GM19239 (cell line): ENCODE measurements at regions not wholly inside any gene's neighbourhood (a gene's known extent, or its start where the extent isn't known, plus 50 kb on each side); places are given as distances from the start of the nearest gene placed in this dataset.

Experiments
- DNase-seq: peaks from one replicate; pipeline ENCODE4 v3.0.0; 2011; ENCODE audit warnings: low spot score; ENCODE audit not compliant: insufficient read length
- FAIRE-seq: peaks from 2 replicates; lab custom pipeline; 2011; peaks lifted over from hg19 to GRCh38; lab: Jason Lieb, UNC

- FAIRE-seq, result no peak
Observed at GRCh38 chr5:123807177-123807945, 295.4 kb downstream of the CSNK1G3 start.

GRCh38 chr5:123806644-123807043, 294.7 kb downstream of the CSNK1G3 start:
- DNase-seq (no peak), FAIRE-seq (no peak)

More at GRCh38 chr5:123807177-123807945, 295.4 kb downstream of the CSNK1G3 start:
- no peak for DNase-seq

GRCh38 chr5:123805300-123805699, 293.3 kb downstream of the CSNK1G3 start:
- FAIRE-seq, result no peak

GRCh38 chr5:123803359-123803758, 291.4 kb downstream of the CSNK1G3 start:
- DNase-seq (no peak), FAIRE-seq (no peak)

More at GRCh38 chr5:123805300-123805699, 293.3 kb downstream of the CSNK1G3 start:
- no peak for DNase-seq

- no peak for FAIRE-seq
Observed at GRCh38 chr5:123802298-123802951, 290.4 kb downstream of the CSNK1G3 start.

GRCh38 chr5:123800640-123801039, 288.7 kb downstream of the CSNK1G3 start:
- DNase-seq, result no peak
- no peak for FAIRE-seq

More at GRCh38 chr5:123802298-123802951, 290.4 kb downstream of the CSNK1G3 start:
- DNase-seq, result no peak

GRCh38 chr5:123795688-123796087, 283.7 kb downstream of the CSNK1G3 start:
- DNase-seq (no peak), FAIRE-seq (no peak)

GRCh38 chr5:123790226-123790625, 278.2 kb downstream of the CSNK1G3 start:
- DNase-seq (no peak), FAIRE-seq (no peak)

- FAIRE-seq (no peak), DNase-seq (no peak)
Observed at GRCh38 chr5:123787635-123788034, 275.7 kb downstream of the CSNK1G3 start.

GRCh38 chr5:123787136-123787535, 275.2 kb downstream of the CSNK1G3 start:
- FAIRE-seq (no peak), DNase-seq (no peak)

- FAIRE-seq, result no peak
- DNase-seq, result no peak
Observed at GRCh38 chr5:123786411-123786810, 274.4 kb downstream of the CSNK1G3 start.

- DNase-seq (no peak), FAIRE-seq (no peak)
Observed at GRCh38 chr5:123785162-123786071, 273.4 kb downstream of the CSNK1G3 start.

GRCh38 chr5:123783421-123783820, 271.4 kb downstream of the CSNK1G3 start:
- FAIRE-seq (no peak), DNase-seq (no peak)

GRCh38 chr5:123778641-123779040, 266.7 kb downstream of the CSNK1G3 start:
- FAIRE-seq (no peak), DNase-seq (no peak)

- FAIRE-seq, result no peak
Observed at GRCh38 chr5:123776761-123777160, 264.8 kb downstream of the CSNK1G3 start.

GRCh38 chr5:123771715-123772114, 259.7 kb downstream of the CSNK1G3 start:
- DNase-seq (no peak), FAIRE-seq (no peak)

More at GRCh38 chr5:123776761-123777160, 264.8 kb downstream of the CSNK1G3 start:
- DNase-seq, result no peak

- DNase-seq, result no peak
- no peak for FAIRE-seq
Observed at GRCh38 chr5:123763201-123763600, 251.2 kb downstream of the CSNK1G3 start.

GRCh38 chr5:123756816-123757215, 244.8 kb downstream of the CSNK1G3 start:
- FAIRE-seq (no peak), DNase-seq (no peak)

- FAIRE-seq (no peak), DNase-seq (no peak)
Observed at GRCh38 chr5:123756318-123756665, 244.3 kb downstream of the CSNK1G3 start.

GRCh38 chr5:123755653-123756317, 243.8 kb downstream of the CSNK1G3 start:
- FAIRE-seq (no peak), DNase-seq (no peak)
